Gastrocnemius medialis (tissue), 4 donors: ENCODE measurements at regions not wholly inside any gene's neighbourhood (a gene's known extent, or its start where the extent isn't known, plus 50 kb on each side); places are given as distances from the start of the nearest gene placed in this dataset.

Experiments
- ATAC-seq, 2 donors: fragments of 150-250 bp; one replicate each; pipeline ENCODE4 v1.9.1; 2016
- DNase-seq, 2 donors: peaks; one replicate each; pipeline ENCODE4 v3.0.0-alpha.2; 2019
- H3K27ac ChIP-seq, 4 donors: fragments of 200-600 bp; sonication (generic); 1 replicate in 1 of 4; 2 replicates in 3 of 4; pipeline ENCODE4 v1.5.1; 2016 to 2018; ENCODE audit warnings: mild to moderate bottlenecking in 2 of 4, moderate library complexity in 1 of 4
- H3K27me3 ChIP-seq, 3 donors: fragments of 200-600 bp; sonication (generic) in 2 of 3; 1 replicate in 1 of 3; 2 replicates in 2 of 3; pipeline versions ENCODE4 v1.5.1 to v1.6.0; 2016 to 2019; ENCODE audit warnings: mild to moderate bottlenecking in 1 of 3, moderate library complexity in 1 of 3
- H3K36me3 ChIP-seq, 2 donors: fragments of 200-600 bp; sonication (generic) in 1 of 2; one replicate each; pipeline ENCODE4 v1.5.1; 2017 to 2018
- H3K4me1 ChIP-seq, 2 donors: fragments of 200-600 bp; sonication (generic) in 1 of 2; one replicate each; pipeline ENCODE4 v1.5.1; 2016 to 2017; ENCODE audit warnings: mild to moderate bottlenecking in 2 of 2
- H3K4me3 ChIP-seq, 4 donors: fragments of 200-600 bp; sonication (generic) in 3 of 4; 1 replicate in 1 of 4; 2 replicates in 3 of 4; pipeline ENCODE4 v1.5.1; 2016 to 2019; ENCODE audit warnings: mild to moderate bottlenecking in 2 of 4
- H3K9me3 ChIP-seq, 3 donors: fragments of 200-600 bp; sonication (generic) in 2 of 3; 1 replicate in 1 of 3; 2 replicates in 2 of 3; pipeline ENCODE4 v1.5.1; 2016 to 2019
- POLR2A ChIP-seq, 2 donors: fragments of 450-650 bp; IDR thresholded peaks; one replicate each; pipeline ENCODE4 v1.6.1; 2017; ENCODE audit warnings: antibody characterized with exemption in 2 of 2, mild to moderate bottlenecking in 2 of 2, moderate library complexity in 2 of 2
- in situ Hi-C, 4 donors: fragments of 200-750 bp; cut with MboI; loops; one replicate each; pipeline versions ENCODE4 v1.15.0 to v1.8.0; 2017; ENCODE audit warnings: low sequenced_read_pairs in 4 of 4
- intact Hi-C: fragments of 100-400 bp; cut with DNase I; formaldehyde crosslinking; loops from one replicate; pipeline ENCODE4 v1.15.1; 2023; ENCODE audit warnings: low total_unique reads
- TF ChIP-seq, protein P1 (sequence below), 5 experiments: fragments of 450-650 bp in 3 of 5; fragments of 200-600 bp in 2 of 5; sonication (generic) in 2 of 5; IDR thresholded peaks in 4 of 5; conservative IDR thresholded peaks in 1 of 5; 1 replicate in 4 of 5; 2 replicates in 1 of 5; pipeline ENCODE4 v1.5.1; 2016 to 2019; ENCODE audit warnings: antibody characterized with exemption in 5 of 5, mild to moderate bottlenecking in 3 of 5, moderate library complexity in 3 of 5

DNA sequence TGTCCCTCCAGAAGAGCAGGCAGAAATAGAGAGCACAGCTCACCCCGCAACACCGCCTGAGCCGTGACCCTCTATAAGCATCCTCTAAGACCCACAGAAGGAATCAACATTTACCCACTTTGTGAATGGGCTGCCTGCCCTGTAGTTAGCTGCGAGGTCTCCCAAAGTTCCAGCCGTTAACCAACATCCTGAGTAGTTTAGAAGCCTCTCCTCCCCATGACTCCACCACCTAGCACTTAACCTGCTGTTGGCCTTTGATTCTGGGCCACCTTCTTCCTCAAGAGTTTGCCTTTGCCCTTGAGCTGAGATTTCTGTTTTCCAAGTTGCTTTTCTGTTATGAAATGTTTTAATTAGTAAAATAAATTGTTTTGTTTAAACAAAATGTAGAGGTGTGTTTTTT lies 75.8 kb downstream of the NUDT10 start:
- no peak overlapping the region for H3K4me3 ChIP-seq
- no peaks in the 10 kb centered on the region for H3K4me1 ChIP-seq
- DNase-seq (no peak), ATAC-seq (no peak)
- in situ Hi-C loops (no loop called here), intact Hi-C loops (no loop called here)
- no peaks in the 10 kb centered on the region for H3K9me3 ChIP-seq
- no peaks in the 10 kb centered on the region for H3K36me3 ChIP-seq
- H3K27ac ChIP-seq: no peak overlapping the region
- TF ChIP-seq, protein P1, sequence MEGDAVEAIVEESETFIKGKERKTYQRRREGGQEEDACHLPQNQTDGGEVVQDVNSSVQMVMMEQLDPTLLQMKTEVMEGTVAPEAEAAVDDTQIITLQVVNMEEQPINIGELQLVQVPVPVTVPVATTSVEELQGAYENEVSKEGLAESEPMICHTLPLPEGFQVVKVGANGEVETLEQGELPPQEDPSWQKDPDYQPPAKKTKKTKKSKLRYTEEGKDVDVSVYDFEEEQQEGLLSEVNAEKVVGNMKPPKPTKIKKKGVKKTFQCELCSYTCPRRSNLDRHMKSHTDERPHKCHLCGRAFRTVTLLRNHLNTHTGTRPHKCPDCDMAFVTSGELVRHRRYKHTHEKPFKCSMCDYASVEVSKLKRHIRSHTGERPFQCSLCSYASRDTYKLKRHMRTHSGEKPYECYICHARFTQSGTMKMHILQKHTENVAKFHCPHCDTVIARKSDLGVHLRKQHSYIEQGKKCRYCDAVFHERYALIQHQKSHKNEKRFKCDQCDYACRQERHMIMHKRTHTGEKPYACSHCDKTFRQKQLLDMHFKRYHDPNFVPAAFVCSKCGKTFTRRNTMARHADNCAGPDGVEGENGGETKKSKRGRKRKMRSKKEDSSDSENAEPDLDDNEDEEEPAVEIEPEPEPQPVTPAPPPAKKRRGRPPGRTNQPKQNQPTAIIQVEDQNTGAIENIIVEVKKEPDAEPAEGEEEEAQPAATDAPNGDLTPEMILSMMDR (IDR thresholded peaks at IDR 0.05 in 4 of 5, conservative IDR thresholded peaks at IDR 0.05 in 1 of 5): no peak
- TF ChIP-seq POLR2A (IDR thresholded peaks at IDR 0.05): no peak
- H3K27me3 ChIP-seq: peaks cover 0 to 4% (median 0%) of the 10 kb centered on the region in 3 donors

DNA sequence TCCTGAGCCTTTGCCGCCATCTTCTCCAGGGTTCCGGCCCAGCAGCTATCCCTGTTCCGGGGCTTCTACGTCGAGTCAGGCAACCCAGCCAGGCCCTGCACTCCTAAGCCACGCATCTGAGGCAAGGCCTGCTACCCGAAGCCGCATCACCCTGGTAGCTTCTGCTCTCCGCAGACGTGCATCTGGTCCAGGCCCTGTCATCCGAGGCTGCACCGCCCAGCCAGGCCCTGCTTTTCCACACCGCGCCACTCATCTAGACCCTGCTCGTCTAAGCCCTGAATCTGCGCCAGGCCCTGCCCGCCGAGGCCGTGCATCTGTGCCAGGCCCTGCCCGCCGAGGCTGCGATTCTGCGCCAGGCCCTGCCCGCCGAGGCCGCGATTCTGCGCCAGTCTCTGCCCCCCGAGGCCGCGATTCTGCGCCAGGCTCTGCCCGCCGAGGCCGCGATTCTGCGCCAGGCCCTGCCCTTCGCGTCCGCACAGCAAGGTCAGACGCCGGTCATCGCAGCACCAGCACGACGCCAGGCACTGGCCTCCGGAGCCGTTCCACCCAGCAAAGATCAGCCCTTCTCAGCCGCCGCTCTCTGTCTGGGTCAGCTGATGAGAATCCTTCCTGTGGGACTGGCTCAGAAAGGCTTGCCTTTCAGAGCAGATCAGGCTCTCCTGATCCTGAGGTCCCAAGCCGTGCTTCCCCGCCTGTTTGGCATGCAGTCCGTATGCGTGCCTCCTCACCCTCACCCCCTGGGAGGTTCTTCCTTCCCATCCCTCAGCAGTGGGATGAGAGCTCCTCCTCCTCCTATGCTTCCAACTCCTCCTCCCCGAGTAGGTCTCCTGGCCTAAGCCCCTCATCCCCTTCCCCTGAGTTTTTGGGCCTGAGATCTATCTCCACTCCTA lies 75.1 kb downstream of the NUDT10 start:
- no peaks in the 10 kb centered on the region for H3K36me3 ChIP-seq
- H3K4me3 ChIP-seq: no peak overlapping the region
- intact Hi-C loops (no loop called here), in situ Hi-C loops (no loop called here)
- DNase-seq (no peak), ATAC-seq (no peak)
- peaks cover 0 to 4% (median 0%) of the 10 kb centered on the region in 3 donors for H3K27me3 ChIP-seq
- H3K9me3 ChIP-seq: no peaks in the 10 kb centered on the region
- TF ChIP-seq POLR2A (IDR thresholded peaks at IDR 0.05): no peak
- no peaks in the 10 kb centered on the region for H3K4me1 ChIP-seq
- H3K27ac ChIP-seq: no peak overlapping the region

DNA sequence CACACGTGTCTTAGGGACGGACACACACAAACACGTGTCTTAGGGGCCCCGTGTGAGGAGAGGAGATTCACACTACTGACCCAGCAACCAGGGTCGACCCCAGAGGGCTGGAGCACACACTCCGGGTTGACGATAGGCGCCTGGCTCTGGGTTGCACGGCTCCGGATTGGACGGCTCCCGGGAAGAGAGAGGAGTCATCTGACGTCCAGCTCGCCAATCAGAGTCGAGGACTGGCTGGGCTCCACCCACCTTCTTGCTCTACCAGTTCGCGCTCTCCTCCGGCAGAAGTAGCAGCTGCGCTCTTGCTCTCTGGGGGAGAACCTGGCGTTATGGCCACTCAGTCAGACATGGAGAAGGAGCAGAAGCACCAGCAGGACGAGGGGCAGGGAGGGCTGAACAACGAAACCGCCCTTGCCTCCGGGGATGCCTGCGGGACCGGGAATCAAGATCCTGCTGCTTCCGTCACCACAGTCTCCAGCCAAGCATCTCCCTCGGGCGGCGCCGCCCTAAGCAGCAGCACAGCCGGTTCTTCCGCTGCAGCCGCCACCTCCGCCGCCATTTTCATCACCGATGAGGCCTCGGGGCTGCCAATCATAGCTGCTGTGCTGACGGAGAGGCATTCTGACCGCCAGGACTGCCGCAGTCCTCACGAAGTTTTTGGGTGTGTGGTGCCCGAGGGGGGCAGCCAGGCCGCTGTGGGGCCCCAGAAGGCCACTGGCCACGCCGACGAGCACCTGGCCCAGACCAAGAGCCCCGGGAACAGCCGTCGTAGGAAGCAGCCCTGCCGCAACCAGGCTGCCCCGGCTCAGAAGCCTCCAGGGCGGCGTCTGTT lies 74.3 kb downstream of the NUDT10 start:
- ATAC-seq (no peak), DNase-seq (no peak)
- in situ Hi-C loops: no loop called here
- TF ChIP-seq POLR2A (IDR thresholded peaks at IDR 0.05): no peak
- TF ChIP-seq, protein P1 (IDR thresholded peaks at IDR 0.05 in 4 of 5, conservative IDR thresholded peaks at IDR 0.05 in 1 of 5): no peak
- no peak overlapping the region for H3K27ac ChIP-seq
- no peaks in the 10 kb centered on the region for H3K9me3 ChIP-seq
- no peaks in the 10 kb centered on the region for H3K4me1 ChIP-seq
- intact Hi-C loops: no loop called here
- H3K4me3 ChIP-seq: no peak overlapping the region
- H3K27me3 ChIP-seq: peaks cover 0 to 4% (median 0%) of the 10 kb centered on the region in 3 donors
- no peaks in the 10 kb centered on the region for H3K36me3 ChIP-seq

DNA sequence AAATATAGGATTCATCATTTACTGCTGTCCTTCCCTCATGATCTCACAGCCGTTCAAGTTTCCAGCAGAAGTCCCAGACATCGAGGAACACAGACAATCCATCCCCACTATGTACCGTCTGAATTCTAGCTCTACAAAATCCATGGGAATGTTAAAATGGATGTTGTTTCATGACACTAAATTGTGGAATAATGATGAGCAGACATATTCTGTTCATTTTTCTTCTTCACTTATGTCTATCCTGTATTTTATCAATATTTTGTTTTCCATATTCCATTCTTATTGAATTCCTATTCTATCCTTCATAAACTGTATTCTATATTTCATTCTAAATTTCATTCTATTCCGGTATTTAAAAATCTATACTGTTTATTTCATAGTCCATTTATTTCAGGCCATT lies 71.8 kb downstream of the NUDT10 start:
- H3K27ac ChIP-seq: no peak overlapping the region
- H3K27me3 ChIP-seq: peaks cover 0 to 4% (median 0%) of the 10 kb centered on the region in 3 donors
- no peaks in the 10 kb centered on the region for H3K9me3 ChIP-seq
- no peak overlapping the region for H3K4me3 ChIP-seq
- no peaks in the 10 kb centered on the region for H3K36me3 ChIP-seq
- in situ Hi-C loops: no loop called here
- intact Hi-C loops: no loop called here
- H3K4me1 ChIP-seq: no peaks in the 10 kb centered on the region
- DNase-seq (no peak), ATAC-seq (no peak)
- TF ChIP-seq POLR2A (IDR thresholded peaks at IDR 0.05): no peak
- TF ChIP-seq, protein P1 (IDR thresholded peaks at IDR 0.05 in 4 of 5, conservative IDR thresholded peaks at IDR 0.05 in 1 of 5): no peak
